ENCODE measurements at regions not wholly inside any gene's neighbourhood (a gene's known extent, or its start where the extent isn't known, plus 50 kb on each side); places are given as distances from the start of the nearest gene placed in this dataset.

DNA sequence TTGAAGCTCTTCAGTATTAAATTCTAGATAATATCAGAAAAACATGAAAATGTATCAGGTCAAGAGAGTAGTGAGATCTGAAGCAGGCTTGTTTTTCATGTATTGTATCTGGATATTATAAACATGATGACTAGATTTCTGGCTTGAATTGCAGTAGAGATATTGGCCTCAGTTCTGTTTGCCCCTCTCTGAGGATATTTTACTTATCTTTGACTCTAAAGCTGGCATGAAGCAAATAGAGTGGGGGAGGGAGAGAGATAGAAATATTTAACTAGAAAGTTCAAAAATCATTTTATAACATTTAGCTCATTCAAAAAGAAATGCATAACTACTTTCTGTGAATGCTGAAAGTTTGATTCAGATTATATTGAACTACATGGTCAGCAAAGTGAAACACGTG is 929.7 kb upstream of the KCND2 start (continued):
- TF ChIP-seq, protein P1, sequence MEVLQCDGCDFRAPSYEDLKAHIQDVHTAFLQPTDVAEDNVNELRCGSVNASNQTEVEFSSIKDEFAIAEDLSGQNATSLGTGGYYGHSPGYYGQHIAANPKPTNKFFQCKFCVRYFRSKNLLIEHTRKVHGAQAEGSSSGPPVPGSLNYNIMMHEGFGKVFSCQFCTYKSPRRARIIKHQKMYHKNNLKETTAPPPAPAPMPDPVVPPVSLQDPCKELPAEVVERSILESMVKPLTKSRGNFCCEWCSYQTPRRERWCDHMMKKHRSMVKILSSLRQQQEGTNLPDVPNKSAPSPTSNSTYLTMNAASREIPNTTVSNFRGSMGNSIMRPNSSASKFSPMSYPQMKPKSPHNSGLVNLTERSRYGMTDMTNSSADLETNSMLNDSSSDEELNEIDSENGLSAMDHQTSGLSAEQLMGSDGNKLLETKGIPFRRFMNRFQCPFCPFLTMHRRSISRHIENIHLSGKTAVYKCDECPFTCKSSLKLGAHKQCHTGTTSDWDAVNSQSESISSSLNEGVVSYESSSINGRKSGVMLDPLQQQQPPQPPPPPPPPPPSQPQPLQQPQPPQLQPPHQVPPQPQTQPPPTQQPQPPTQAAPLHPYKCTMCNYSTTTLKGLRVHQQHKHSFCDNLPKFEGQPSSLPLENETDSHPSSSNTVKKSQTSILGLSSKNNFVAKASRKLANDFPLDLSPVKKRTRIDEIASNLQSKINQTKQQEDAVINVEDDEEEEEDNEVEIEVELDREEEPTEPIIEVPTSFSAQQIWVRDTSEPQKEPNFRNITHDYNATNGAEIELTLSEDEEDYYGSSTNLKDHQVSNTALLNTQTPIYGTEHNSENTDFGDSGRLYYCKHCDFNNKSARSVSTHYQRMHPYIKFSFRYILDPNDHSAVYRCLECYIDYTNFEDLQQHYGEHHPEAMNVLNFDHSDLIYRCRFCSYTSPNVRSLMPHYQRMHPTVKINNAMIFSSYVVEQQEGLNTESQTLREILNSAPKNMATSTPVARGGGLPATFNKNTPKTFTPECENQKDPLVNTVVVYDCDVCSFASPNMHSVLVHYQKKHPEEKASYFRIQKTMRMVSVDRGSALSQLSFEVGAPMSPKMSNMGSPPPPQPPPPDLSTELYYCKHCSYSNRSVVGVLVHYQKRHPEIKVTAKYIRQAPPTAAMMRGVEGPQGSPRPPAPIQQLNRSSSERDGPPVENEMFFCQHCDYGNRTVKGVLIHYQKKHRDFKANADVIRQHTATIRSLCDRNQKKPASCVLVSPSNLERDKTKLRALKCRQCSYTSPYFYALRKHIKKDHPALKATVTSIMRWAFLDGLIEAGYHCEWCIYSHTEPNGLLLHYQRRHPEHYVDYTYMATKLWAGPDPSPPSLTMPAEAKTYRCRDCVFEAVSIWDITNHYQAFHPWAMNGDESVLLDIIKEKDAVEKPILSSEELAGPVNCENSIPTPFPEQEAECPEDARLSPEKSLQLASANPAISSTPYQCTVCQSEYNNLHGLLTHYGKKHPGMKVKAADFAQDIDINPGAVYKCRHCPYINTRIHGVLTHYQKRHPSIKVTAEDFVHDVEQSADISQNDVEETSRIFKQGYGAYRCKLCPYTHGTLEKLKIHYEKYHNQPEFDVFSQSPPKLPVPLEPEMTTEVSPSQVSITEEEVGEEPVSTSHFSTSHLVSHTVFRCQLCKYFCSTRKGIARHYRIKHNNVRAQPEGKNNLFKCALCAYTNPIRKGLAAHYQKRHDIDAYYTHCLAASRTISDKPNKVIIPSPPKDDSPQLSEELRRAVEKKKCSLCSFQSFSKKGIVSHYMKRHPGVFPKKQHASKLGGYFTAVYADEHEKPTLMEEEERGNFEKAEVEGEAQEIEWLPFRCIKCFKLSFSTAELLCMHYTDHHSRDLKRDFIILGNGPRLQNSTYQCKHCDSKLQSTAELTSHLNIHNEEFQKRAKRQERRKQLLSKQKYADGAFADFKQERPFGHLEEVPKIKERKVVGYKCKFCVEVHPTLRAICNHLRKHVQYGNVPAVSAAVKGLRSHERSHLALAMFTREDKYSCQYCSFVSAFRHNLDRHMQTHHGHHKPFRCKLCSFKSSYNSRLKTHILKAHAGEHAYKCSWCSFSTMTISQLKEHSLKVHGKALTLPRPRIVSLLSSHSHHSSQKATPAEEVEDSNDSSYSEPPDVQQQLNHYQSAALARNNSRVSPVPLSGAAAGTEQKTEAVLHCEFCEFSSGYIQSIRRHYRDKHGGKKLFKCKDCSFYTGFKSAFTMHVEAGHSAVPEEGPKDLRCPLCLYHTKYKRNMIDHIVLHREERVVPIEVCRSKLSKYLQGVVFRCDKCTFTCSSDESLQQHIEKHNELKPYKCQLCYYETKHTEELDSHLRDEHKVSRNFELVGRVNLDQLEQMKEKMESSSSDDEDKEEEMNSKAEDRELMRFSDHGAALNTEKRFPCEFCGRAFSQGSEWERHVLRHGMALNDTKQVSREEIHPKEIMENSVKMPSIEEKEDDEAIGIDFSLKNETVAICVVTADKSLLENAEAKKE (CRISPR knock-in tag; IDR thresholded peaks at IDR 0.05) = no peak
- no peak for TF ChIP-seq REST (IDR thresholded peaks at IDR 0.05; ENCODE audit: unreplicated experiment)
- no peak for TF ChIP-seq CREB1 (CRISPR knock-in tag; IDR thresholded peaks at IDR 0.05; ENCODE audit: low read depth)
- TF ChIP-seq EZH2 (IDR thresholded peaks at IDR 0.05; ENCODE audit: low read depth, unreplicated experiment) = no peak
- TF ChIP-seq JUNB (IDR thresholded peaks at IDR 0.05; ENCODE audit: unreplicated experiment) = no peak
- no peak for TF ChIP-seq ZNF114 (CRISPR knock-in tag; IDR thresholded peaks at IDR 0.05)
- TF ChIP-seq POLR2AphosphoS5 (IDR thresholded peaks at IDR 0.05; ENCODE audit: low read depth) = no peak

Data from GM23338 (cell line).